ENCODE measurements at regions not wholly inside any gene's neighbourhood (a gene's known extent, or its start where the extent isn't known, plus 50 kb on each side); places are given as distances from the start of the nearest gene placed in this dataset.
"Not testable (repeated sequence)": the region's sequence is repeated elsewhere in the genome, so short reads cannot be mapped to it uniquely, and the experiment has no call there.

DNA sequence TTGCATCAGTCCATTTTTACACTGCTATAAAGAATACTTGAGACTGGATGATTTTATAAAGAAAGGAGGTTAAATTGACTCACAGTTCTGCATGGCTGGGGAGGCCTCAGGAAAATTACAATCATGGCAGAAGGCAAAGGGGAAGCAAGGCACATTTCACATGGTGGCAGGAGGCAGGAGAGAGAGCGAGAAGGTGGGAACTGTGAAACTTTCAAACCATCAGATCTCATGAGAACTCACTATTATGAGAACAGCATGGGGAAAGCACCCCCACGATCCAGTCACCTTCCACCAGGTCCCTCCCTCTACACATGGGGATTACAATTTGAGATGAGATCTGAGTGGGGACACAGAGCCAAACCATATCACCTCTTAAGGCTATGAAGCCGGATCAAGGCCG, 441.0 kb upstream of the CBLB start:
- TF ChIP-seq, protein P1, sequence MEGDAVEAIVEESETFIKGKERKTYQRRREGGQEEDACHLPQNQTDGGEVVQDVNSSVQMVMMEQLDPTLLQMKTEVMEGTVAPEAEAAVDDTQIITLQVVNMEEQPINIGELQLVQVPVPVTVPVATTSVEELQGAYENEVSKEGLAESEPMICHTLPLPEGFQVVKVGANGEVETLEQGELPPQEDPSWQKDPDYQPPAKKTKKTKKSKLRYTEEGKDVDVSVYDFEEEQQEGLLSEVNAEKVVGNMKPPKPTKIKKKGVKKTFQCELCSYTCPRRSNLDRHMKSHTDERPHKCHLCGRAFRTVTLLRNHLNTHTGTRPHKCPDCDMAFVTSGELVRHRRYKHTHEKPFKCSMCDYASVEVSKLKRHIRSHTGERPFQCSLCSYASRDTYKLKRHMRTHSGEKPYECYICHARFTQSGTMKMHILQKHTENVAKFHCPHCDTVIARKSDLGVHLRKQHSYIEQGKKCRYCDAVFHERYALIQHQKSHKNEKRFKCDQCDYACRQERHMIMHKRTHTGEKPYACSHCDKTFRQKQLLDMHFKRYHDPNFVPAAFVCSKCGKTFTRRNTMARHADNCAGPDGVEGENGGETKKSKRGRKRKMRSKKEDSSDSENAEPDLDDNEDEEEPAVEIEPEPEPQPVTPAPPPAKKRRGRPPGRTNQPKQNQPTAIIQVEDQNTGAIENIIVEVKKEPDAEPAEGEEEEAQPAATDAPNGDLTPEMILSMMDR (IDR thresholded peaks at IDR 0.05), result not testable (repeated sequence)
- not testable (repeated sequence) for TF ChIP-seq POLR2A (IDR thresholded peaks at IDR 0.05)

Measured in uterus (tissue), 2 donors.